OCI-LY3 (cell line): ENCODE measurements at regions not wholly inside any gene's neighbourhood (a gene's known extent, or its start where the extent isn't known, plus 50 kb on each side); places are given as distances from the start of the nearest gene placed in this dataset.

Experiments
- H2AFZ ChIP-seq: fragments of 200-600, 300-600 bp; shearing (Covaris generic); 2 replicates; pipeline ENCODE4 v1.6.0; 2014; ENCODE audit warnings: antibody characterized with exemption, low read depth, low read length
- H3K27ac ChIP-seq: fragments of 200-600, 300-600 bp; sonication (generic); 2 replicates; pipeline ENCODE4 v1.5.1; 2014; ENCODE audit warnings: mild to moderate bottlenecking, low read length, moderate library complexity, mixed read lengths
- H3K27me3 ChIP-seq: fragments of 200-600, 300-600 bp; sonication (generic); 2 replicates; pipeline ENCODE4 v1.6.1; 2014; ENCODE audit warnings: low read depth, low read length, mixed read lengths
- H3K36me3 ChIP-seq: fragments of 200-600, 300-600 bp; sonication (generic); replicated peaks from 2 replicates; pipeline ENCODE3; 2014; ENCODE audit warnings: low read depth, low read length, mixed read lengths
- H3K4me1 ChIP-seq: fragments of 300-600, 200-600 bp; sonication (generic); 2 replicates; pipeline ENCODE4 v1.6.1; 2014; ENCODE audit warnings: low read length, mixed read lengths
- H3K4me2 ChIP-seq: fragments of 200-600, 300-600 bp; sonication (generic); 2 replicates; pipeline ENCODE4 v1.6.1; 2014; ENCODE audit warnings: low read length, mixed read lengths
- H3K4me3 ChIP-seq: fragments of 300-600, 200-600 bp; sonication (generic); 2 replicates; pipeline ENCODE4 v1.5.1; 2014; ENCODE audit warnings: antibody characterized with exemption, mild to moderate bottlenecking, low read length, moderate library complexity
- H3K79me2 ChIP-seq: fragments of 300-600, 200-600 bp; shearing (Covaris generic); 2 replicates; pipeline ENCODE4 v1.6.1; 2014; ENCODE audit warnings: mild to moderate bottlenecking, low read length, mixed read lengths
- H3K9ac ChIP-seq: fragments of 300-600, 200-600 bp; shearing (Covaris generic); 2 replicates; pipeline ENCODE4 v1.6.0; 2014; ENCODE audit warnings: mild to moderate bottlenecking, low read length, moderate library complexity
- H3K9me3 ChIP-seq: fragments of 200-600, 300-600 bp; shearing (Covaris generic); 2 replicates; pipeline ENCODE4 v1.6.1; 2014; ENCODE audit warnings: low read length, mixed read lengths; ENCODE audit not compliant: insufficient read depth
- H4K20me1 ChIP-seq: fragments of 200-600, 300-600 bp; sonication (generic); 2 replicates; pipeline ENCODE4 v1.6.1; 2016; ENCODE audit warnings: low read length, mixed read lengths; ENCODE audit not compliant: insufficient read depth
- CTCF ChIP-seq: fragments of 200-600, 300-600 bp; sonication (generic); IDR thresholded peaks from 2 replicates; pipeline ENCODE4 v1.5.1; 2014; ENCODE audit warnings: antibody characterized with exemption, low read length, low read depth
- EZH2phosphoT487 ChIP-seq: fragments of 200-600 bp; shearing (Covaris generic); IDR thresholded peaks from 2 replicates; pipeline ENCODE4 v1.6.1; 2018; ENCODE audit warnings: antibody characterized with exemption, mixed run types, low read depth

GRCh38 chr1:83632906-83633305, 366.0 kb downstream of the TTLL7 start:
- H3K27ac ChIP-seq = no peak overlapping the region
- no peaks in the 10 kb centered on the region for H3K9me3 ChIP-seq
- no peak overlapping the region for H3K9ac ChIP-seq
- no peak overlapping the region for H3K4me3 ChIP-seq
- no peaks in the 10 kb centered on the region for H3K36me3 ChIP-seq
- H3K27me3 ChIP-seq = no peaks in the 10 kb centered on the region
- H3K79me2 ChIP-seq = no peaks in the 10 kb centered on the region
- no peaks in the 10 kb centered on the region for H3K4me1 ChIP-seq
- no peak overlapping the region for H3K4me2 ChIP-seq
- no peak overlapping the region for H2AFZ ChIP-seq
- TF ChIP-seq CTCF = no peak
- no peak for TF ChIP-seq EZH2phosphoT487
- no peaks in the 10 kb centered on the region for H4K20me1 ChIP-seq

- no peak for TF ChIP-seq CTCF
- no peak for TF ChIP-seq EZH2phosphoT487
- Histone ChIP-seq H4K20me1 (no peaks in the 10 kb centered on the region), H3K9ac (no peak overlapping the region), H3K27ac (no peak overlapping the region), H3K4me3 (no peak overlapping the region), H3K79me2 (no peaks in the 10 kb centered on the region), H3K27me3 (no peaks in the 10 kb centered on the region), H3K4me2 (no peak overlapping the region), H3K36me3 (no peaks in the 10 kb centered on the region), H3K9me3 (no peaks in the 10 kb centered on the region), H2AFZ (no peak overlapping the region), H3K4me1 (no peaks in the 10 kb centered on the region)
Measured at GRCh38 chr1:83631851-83632250, 367.1 kb downstream of the TTLL7 start.

- Histone ChIP-seq H2AFZ (no peak overlapping the region), H3K4me2 (no peak overlapping the region), H3K4me3 (no peak overlapping the region), H3K9me3 (no peaks in the 10 kb centered on the region), H3K27me3 (no peaks in the 10 kb centered on the region), H3K36me3 (no peaks in the 10 kb centered on the region), H3K27ac (no peak overlapping the region), H3K79me2 (no peaks in the 10 kb centered on the region), H4K20me1 (no peaks in the 10 kb centered on the region), H3K9ac (no peak overlapping the region), H3K4me1 (no peaks in the 10 kb centered on the region)
- no peak for TF ChIP-seq EZH2phosphoT487
- no peak for TF ChIP-seq CTCF
Measured at GRCh38 chr1:83627045-83627444, 371.9 kb downstream of the TTLL7 start.

- Histone ChIP-seq H3K36me3 (no peaks in the 10 kb centered on the region), H3K27ac (no peak overlapping the region), H4K20me1 (no peaks in the 10 kb centered on the region), H3K4me2 (no peak overlapping the region), H3K4me1 (no peaks in the 10 kb centered on the region), H3K9me3 (no peaks in the 10 kb centered on the region), H3K79me2 (no peaks in the 10 kb centered on the region), H3K9ac (no peak overlapping the region), H3K27me3 (no peaks in the 10 kb centered on the region), H3K4me3 (no peak overlapping the region), H2AFZ (no peak overlapping the region)
- TF ChIP-seq EZH2phosphoT487 (no peak), CTCF (no peak)
Measured at GRCh38 chr1:83626603-83627002, 372.3 kb downstream of the TTLL7 start.
